Suprapubic skin (tissue), 3 donors: ENCODE measurements at regions not wholly inside any gene's neighbourhood (a gene's known extent, or its start where the extent isn't known, plus 50 kb on each side); places are given as distances from the start of the nearest gene placed in this dataset.

Experiments used
- POLR2A ChIP-seq, 2 donors: fragments of 450-650 bp; IDR thresholded peaks; one replicate each; pipeline ENCODE4 v1.6.1; 2017; ENCODE audit warnings: antibody characterized with exemption in 2 of 2, mild to moderate bottlenecking in 2 of 2, moderate library complexity in 2 of 2
- TF ChIP-seq, protein P1 (sequence below), 2 donors: fragments of 200-600 bp in 1 of 2; fragments of 450-650 bp in 1 of 2; sonication (generic) in 1 of 2; IDR thresholded peaks; one replicate each; pipeline ENCODE4 v1.5.1; 2016 to 2019; ENCODE audit warnings: antibody characterized with exemption in 2 of 2, mild to moderate bottlenecking in 1 of 2, moderate library complexity in 1 of 2

DNA sequence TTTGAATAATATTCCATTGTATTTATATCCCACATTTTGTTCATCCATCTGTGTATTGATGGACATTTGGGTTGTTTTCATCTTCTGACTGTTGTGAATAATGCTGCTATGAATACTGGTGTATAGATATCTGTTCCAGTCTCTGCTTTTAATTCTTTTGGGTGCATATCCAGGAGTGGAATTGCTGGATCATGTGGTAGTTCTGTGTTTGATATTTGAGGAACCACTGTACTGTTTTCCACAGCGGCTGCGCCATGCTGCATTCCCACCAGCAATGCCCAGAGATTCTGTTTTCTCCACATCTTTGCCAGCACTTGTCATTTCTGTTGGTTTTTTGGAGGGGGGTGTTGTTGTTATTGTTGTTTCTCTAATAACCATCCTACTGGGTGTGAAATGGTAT, 131.6 kb upstream of the KIF26B start:
- no peak for TF ChIP-seq POLR2A (IDR thresholded peaks at IDR 0.05)
- TF ChIP-seq, protein P1, sequence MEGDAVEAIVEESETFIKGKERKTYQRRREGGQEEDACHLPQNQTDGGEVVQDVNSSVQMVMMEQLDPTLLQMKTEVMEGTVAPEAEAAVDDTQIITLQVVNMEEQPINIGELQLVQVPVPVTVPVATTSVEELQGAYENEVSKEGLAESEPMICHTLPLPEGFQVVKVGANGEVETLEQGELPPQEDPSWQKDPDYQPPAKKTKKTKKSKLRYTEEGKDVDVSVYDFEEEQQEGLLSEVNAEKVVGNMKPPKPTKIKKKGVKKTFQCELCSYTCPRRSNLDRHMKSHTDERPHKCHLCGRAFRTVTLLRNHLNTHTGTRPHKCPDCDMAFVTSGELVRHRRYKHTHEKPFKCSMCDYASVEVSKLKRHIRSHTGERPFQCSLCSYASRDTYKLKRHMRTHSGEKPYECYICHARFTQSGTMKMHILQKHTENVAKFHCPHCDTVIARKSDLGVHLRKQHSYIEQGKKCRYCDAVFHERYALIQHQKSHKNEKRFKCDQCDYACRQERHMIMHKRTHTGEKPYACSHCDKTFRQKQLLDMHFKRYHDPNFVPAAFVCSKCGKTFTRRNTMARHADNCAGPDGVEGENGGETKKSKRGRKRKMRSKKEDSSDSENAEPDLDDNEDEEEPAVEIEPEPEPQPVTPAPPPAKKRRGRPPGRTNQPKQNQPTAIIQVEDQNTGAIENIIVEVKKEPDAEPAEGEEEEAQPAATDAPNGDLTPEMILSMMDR (IDR thresholded peaks at IDR 0.05) = no peak
